HepG2 (cell line): ENCODE measurements at regions not wholly inside any gene's neighbourhood (a gene's known extent, or its start where the extent isn't known, plus 50 kb on each side); places are given as distances from the start of the nearest gene placed in this dataset.

Experiments used
- AHR ChIP-seq: IDR thresholded peaks from 2 replicates; pipeline ENCODE4 v1.6.1; 2018; ENCODE audit warnings: missing genetic modification reagents, missing compliant biosample characterization
- ARNTL ChIP-seq: sonication (generic); formaldehyde crosslinking; IDR thresholded peaks from 2 replicates; pipeline ENCODE4 v1.4.0; 2020; ENCODE audit warnings: mild to moderate bottlenecking, missing genetic modification reagents
- CCDC6 ChIP-seq: sonication (generic); formaldehyde crosslinking; IDR thresholded peaks from 2 replicates; pipeline ENCODE4 v1.8.1; 2022; ENCODE audit warnings: mild to moderate bottlenecking, missing genetic modification reagents, moderate library complexity
- CEBPB ChIP-seq: IDR thresholded peaks from 2 replicates; pipeline ENCODE4 v1.6.1; 2011; ENCODE audit warnings: low read depth, low read length, improper control_type of control experiment, borderline replicate concordance
- ZBTB1 ChIP-seq: sonication (generic); formaldehyde crosslinking; IDR thresholded peaks from 2 replicates; pipeline ENCODE4 v1.4.0; 2020; ENCODE audit warnings: missing genetic modification reagents, borderline replicate concordance
- ZBTB49 ChIP-seq: sonication (generic); formaldehyde crosslinking; IDR thresholded peaks from 2 replicates; pipeline ENCODE4 v1.4.0; 2020; ENCODE audit warnings: missing genetic modification reagents, borderline replicate concordance

- no peak for TF ChIP-seq CCDC6 (CRISPR knock-in tag)
- TF ChIP-seq CEBPB, result no peak
- TF ChIP-seq ZBTB1 (CRISPR knock-in tag), result no peak
- TF ChIP-seq AHR, result no peak
- no peak for TF ChIP-seq ARNTL (CRISPR knock-in tag)
- no peak for TF ChIP-seq ZBTB49 (CRISPR knock-in tag)
These were observed 57.2 kb downstream of the SIX6 start for GRCh38 chr14:60566101-60566500.
